ENCODE measurements at regions not wholly inside any gene's neighbourhood (a gene's known extent, or its start where the extent isn't known, plus 50 kb on each side); places are given as distances from the start of the nearest gene placed in this dataset.

- H3K79me2 ChIP-seq (ENCODE audit: control insufficient read depth, low read length) = no peaks in the 10 kb centered on the region
- H3K36me3 ChIP-seq (ENCODE audit: control insufficient read depth, low read length) = no peaks in the 10 kb centered on the region
- no peaks in the 10 kb centered on the region for H3K9me2 ChIP-seq (replicated peaks; ENCODE audit: control insufficient read depth, low read length)
- no peaks in the 10 kb centered on the region for H3K4me1 ChIP-seq (ENCODE audit: control insufficient read depth, low read length)
- H3K27me3 ChIP-seq (ENCODE audit: control insufficient read depth, low read length) = no peaks in the 10 kb centered on the region
- H3F3A ChIP-seq (ENCODE audit: control insufficient read depth, insufficient read depth) = no peaks in the 10 kb centered on the region
- no peak overlapping the region for H3K27ac ChIP-seq (ENCODE audit: low read depth, low read length)
- no peak for TF ChIP-seq CTCF (IDR thresholded peaks at IDR 0.05; ENCODE audit: low read depth, low read length, poor library complexity, severe bottlenecking)
- no peak for TF ChIP-seq EZH2phosphoT487 (IDR thresholded peaks at IDR 0.05; ENCODE audit: borderline replicate concordance, low read length)
- H3K9me3 ChIP-seq (ENCODE audit: control insufficient read depth, insufficient read depth, low read length) = no peaks in the 10 kb centered on the region
- no peak overlapping the region for H3K4me3 ChIP-seq (ENCODE audit: low read length)
- no peak overlapping the region for H3K4me2 ChIP-seq (ENCODE audit: low read length)
- no peaks in the 10 kb centered on the region for H4K20me1 ChIP-seq (ENCODE audit: control insufficient read depth, insufficient read depth, low read depth, low read length)
Measured at GRCh38 chr1:82411605-82412004, 610.9 kb downstream of the ADGRL2 start.

- no peak overlapping the region for H3K4me3 ChIP-seq (ENCODE audit: low read length)
- H3K36me3 ChIP-seq (ENCODE audit: control insufficient read depth, low read length) = no peaks in the 10 kb centered on the region
- H3K9me3 ChIP-seq (ENCODE audit: control insufficient read depth, insufficient read depth, low read length) = no peaks in the 10 kb centered on the region
- TF ChIP-seq CTCF (IDR thresholded peaks at IDR 0.05; ENCODE audit: low read depth, low read length, poor library complexity, severe bottlenecking) = no peak
- TF ChIP-seq EZH2phosphoT487 (IDR thresholded peaks at IDR 0.05; ENCODE audit: borderline replicate concordance, low read length) = no peak
- H3K9me2 ChIP-seq (replicated peaks; ENCODE audit: control insufficient read depth, low read length) = no peaks in the 10 kb centered on the region; the same call in 1 of the 2 replicates
- no peaks in the 10 kb centered on the region for H4K20me1 ChIP-seq (ENCODE audit: control insufficient read depth, insufficient read depth, low read depth, low read length)
- no peak overlapping the region for H3K27ac ChIP-seq (ENCODE audit: low read depth, low read length)
- no peaks in the 10 kb centered on the region for H3K79me2 ChIP-seq (ENCODE audit: control insufficient read depth, low read length)
- no peaks in the 10 kb centered on the region for H3F3A ChIP-seq (ENCODE audit: control insufficient read depth, insufficient read depth)
- no peak overlapping the region for H3K4me2 ChIP-seq (ENCODE audit: low read length)
- no peaks in the 10 kb centered on the region for H3K4me1 ChIP-seq (ENCODE audit: control insufficient read depth, low read length)
- H3K27me3 ChIP-seq (ENCODE audit: control insufficient read depth, low read length) = no peaks in the 10 kb centered on the region
Measured at GRCh38 chr1:82405333-82405732, 604.6 kb downstream of the ADGRL2 start.

- Histone ChIP-seq H3K4me2 (ENCODE audit: low read length) (no peak overlapping the region), H3K9me3 (ENCODE audit: control insufficient read depth, insufficient read depth, low read length) (no peaks in the 10 kb centered on the region), H3K79me2 (ENCODE audit: control insufficient read depth, low read length) (no peaks in the 10 kb centered on the region), H3K4me3 (ENCODE audit: low read length) (no peak overlapping the region), H3K9me2 (replicated peaks; ENCODE audit: control insufficient read depth, low read length) (no peaks in the 10 kb centered on the region; the same call in 1 of the 2 replicates), H3F3A (ENCODE audit: control insufficient read depth, insufficient read depth) (no peaks in the 10 kb centered on the region), H3K36me3 (ENCODE audit: control insufficient read depth, low read length) (no peaks in the 10 kb centered on the region), H3K27me3 (ENCODE audit: control insufficient read depth, low read length) (no peaks in the 10 kb centered on the region), H3K27ac (ENCODE audit: low read depth, low read length) (no peak overlapping the region), H4K20me1 (ENCODE audit: control insufficient read depth, insufficient read depth, low read depth, low read length) (no peaks in the 10 kb centered on the region), H3K4me1 (ENCODE audit: control insufficient read depth, low read length) (no peaks in the 10 kb centered on the region)
- TF ChIP-seq CTCF (IDR thresholded peaks at IDR 0.05; ENCODE audit: low read depth, low read length, poor library complexity, severe bottlenecking) (no peak), EZH2phosphoT487 (IDR thresholded peaks at IDR 0.05; ENCODE audit: borderline replicate concordance, low read length) (no peak)
Measured at GRCh38 chr1:82401116-82401515, 600.4 kb downstream of the ADGRL2 start.

- H3K36me3 ChIP-seq (ENCODE audit: control insufficient read depth, low read length) = no peaks in the 10 kb centered on the region
- no peaks in the 10 kb centered on the region for H3K4me1 ChIP-seq (ENCODE audit: control insufficient read depth, low read length)
- no peaks in the 10 kb centered on the region for H4K20me1 ChIP-seq (ENCODE audit: control insufficient read depth, insufficient read depth, low read depth, low read length)
- H3F3A ChIP-seq (ENCODE audit: control insufficient read depth, insufficient read depth) = no peaks in the 10 kb centered on the region
- H3K4me2 ChIP-seq (ENCODE audit: low read length) = no peak overlapping the region
- no peak overlapping the region for H3K4me3 ChIP-seq (ENCODE audit: low read length)
- TF ChIP-seq CTCF (IDR thresholded peaks at IDR 0.05; ENCODE audit: low read depth, low read length, poor library complexity, severe bottlenecking) = no peak
- TF ChIP-seq EZH2phosphoT487 (IDR thresholded peaks at IDR 0.05; ENCODE audit: borderline replicate concordance, low read length) = no peak
- no peaks in the 10 kb centered on the region; the same call in 1 of the 2 replicates for H3K9me2 ChIP-seq (replicated peaks; ENCODE audit: control insufficient read depth, low read length)
- H3K9me3 ChIP-seq (ENCODE audit: control insufficient read depth, insufficient read depth, low read length) = no peaks in the 10 kb centered on the region
- H3K27ac ChIP-seq (ENCODE audit: low read depth, low read length) = no peak overlapping the region
- H3K27me3 ChIP-seq (ENCODE audit: control insufficient read depth, low read length) = no peaks in the 10 kb centered on the region
- H3K79me2 ChIP-seq (ENCODE audit: control insufficient read depth, low read length) = no peaks in the 10 kb centered on the region
Measured at GRCh38 chr1:82400521-82400920, 599.8 kb downstream of the ADGRL2 start.
